SK-N-SH (cell line): ENCODE measurements at regions not wholly inside any gene's neighbourhood (a gene's known extent, or its start where the extent isn't known, plus 50 kb on each side); places are given as distances from the start of the nearest gene placed in this dataset.

ENCODE experiments used
- CTCF ChIA-PET: fragments of 300-600, 350-600 bp; formaldehyde crosslinking; extraction: SDS; loops from one replicate; lab custom pipeline; 2021; lab: Yijun Ruan, JAX
- POLR2A ChIA-PET: fragments of 350-600 bp; sonication (Branson Sonifier 250); formaldehyde crosslinking; extraction: SDS; loops from one replicate; lab custom pipeline; 2020; ENCODE audit warnings: antibody characterized with exemption, inconsistent platforms; lab: Yijun Ruan, JAX
- DNase-seq: peaks from one replicate; pipeline ENCODE4 v3.0.0; 2012
- H2AFZ ChIP-seq: fragments of 200-600 bp; sonication (generic); 2 replicates; pipeline ENCODE4 v1.8.1; 2016; ENCODE audit warnings: antibody characterized with exemption, mild to moderate bottlenecking, low read depth
- H3F3A ChIP-seq: fragments of 200-600 bp; sonication (generic); replicated peaks from 2 replicates; pipeline ENCODE3; 2016; ENCODE audit warnings: antibody characterized with exemption, mild to moderate bottlenecking; ENCODE audit not compliant: insufficient read depth
- H3K27ac ChIP-seq, 2 experiments: fragments of 200-500 bp in 1 of 2; fragments of 200-600 bp in 1 of 2; sonication (Bioruptor generic) in 1 of 2; sonication (generic), shearing (Covaris generic) in 1 of 2; 2 replicates each; pipeline versions ENCODE4 v1.5.1 to v1.6.1; 2014 to 2016; ENCODE audit warnings: low read depth in 2 of 2, inconsistent platforms in 1 of 2, low read length in 1 of 2, mild to moderate bottlenecking in 1 of 2, mixed read lengths in 1 of 2
- H3K27me3 ChIP-seq: fragments of 200-600 bp; sonication (generic), shearing (Covaris generic); 2 replicates; pipeline ENCODE4 v1.6.1; 2016; ENCODE audit warnings: mixed run types; ENCODE audit not compliant: insufficient read depth
- H3K36me3 ChIP-seq, 2 experiments: fragments of 200-500 bp in 1 of 2; fragments of 200-600 bp in 1 of 2; sonication (Bioruptor generic) in 1 of 2; sonication (generic) in 1 of 2; replicated peaks in 1 of 2; 2 replicates each; pipeline versions ENCODE3 to v1.5.1; 2014 to 2016; ENCODE audit warnings: low read length in 1 of 2, mild to moderate bottlenecking in 1 of 2; ENCODE audit not compliant: insufficient read depth in 2 of 2, control insufficient read depth in 1 of 2
- H3K4me1 ChIP-seq, 2 experiments: fragments of 200-500 bp in 1 of 2; fragments of 200-600 bp in 1 of 2; sonication (Bioruptor generic) in 1 of 2; sonication (generic), shearing (Covaris generic) in 1 of 2; 2 replicates each; pipeline versions ENCODE4 v1.5.1 to v1.6.1; 2014 to 2016; ENCODE audit warnings: low read depth in 1 of 2, low read length in 1 of 2, mixed run types in 1 of 2; ENCODE audit not compliant: insufficient read depth in 2 of 2, control insufficient read depth in 1 of 2
- H3K4me2 ChIP-seq: fragments of 200-600 bp; sonication (generic), shearing (Covaris generic); 2 replicates; pipeline ENCODE4 v1.6.1; 2017; ENCODE audit warnings: mixed run types
- H3K4me3 ChIP-seq, 2 experiments: fragments of 200-500 bp in 1 of 2; fragments of 200-600 bp in 1 of 2; sonication (Bioruptor generic) in 1 of 2; sonication (generic), shearing (Covaris generic) in 1 of 2; 2 replicates each; pipeline versions ENCODE4 v1.5.1 to v1.8.1; 2014 to 2016; ENCODE audit warnings: low read depth in 2 of 2, inconsistent platforms in 1 of 2, low read length in 1 of 2, mild to moderate bottlenecking in 1 of 2, mixed read lengths in 1 of 2, moderate library complexity in 1 of 2
- H3K79me2 ChIP-seq: fragments of 200-600 bp; sonication (generic); 2 replicates; pipeline ENCODE4 v1.8.1; 2017; ENCODE audit warnings: mild to moderate bottlenecking; ENCODE audit not compliant: insufficient read depth
- H3K9ac ChIP-seq: fragments of 200-600 bp; sonication (generic); 2 replicates; pipeline ENCODE4 v1.6.1; 2017; ENCODE audit warnings: mixed run types
- H3K9me2 ChIP-seq: fragments of 200-600 bp; sonication (generic); 2 replicates; pipeline ENCODE4 v1.6.1; 2017; ENCODE audit warnings: mixed run types
- H3K9me3 ChIP-seq: fragments of 200-600 bp; sonication (generic); 2 replicates; pipeline ENCODE4 v1.6.1; 2017; ENCODE audit warnings: mixed run types, mild to moderate bottlenecking, moderate library complexity
- H4K20me1 ChIP-seq: fragments of 200-600 bp; sonication (generic); 2 replicates; pipeline ENCODE4 v1.6.1; 2017; ENCODE audit warnings: mild to moderate bottlenecking, mixed run types; ENCODE audit not compliant: insufficient read depth
- EZH2phosphoT487 ChIP-seq: fragments of 200-600 bp; sonication (generic); IDR thresholded peaks from 2 replicates; pipeline ENCODE4 v1.6.1; 2017; ENCODE audit warnings: low read depth, mixed run types, mild to moderate bottlenecking, antibody characterized with exemption, moderate library complexity, borderline replicate concordance
- FOXJ3 ChIP-seq: sonication (generic); formaldehyde crosslinking; IDR thresholded peaks from 2 replicates; pipeline ENCODE4 v1.5.1; 2020; ENCODE audit warnings: mild to moderate bottlenecking, missing genetic modification reagents
- MEF2A ChIP-seq: IDR thresholded peaks from 2 replicates; pipeline ENCODE4 v1.4.0; 2012; ENCODE audit warnings: low read depth, borderline replicate concordance
- MXI1 ChIP-seq: IDR thresholded peaks from 2 replicates; pipeline ENCODE4 v1.6.1; 2012; ENCODE audit warnings: mild to moderate bottlenecking, low read depth, low read length, improper control_type of control experiment
- RAD21 ChIP-seq: IDR thresholded peaks from 2 replicates; pipeline ENCODE4 v1.6.1; 2012; ENCODE audit warnings: mild to moderate bottlenecking, low read length
- TEAD4 ChIP-seq: IDR thresholded peaks from 2 replicates; pipeline ENCODE4 v1.4.0; 2012; ENCODE audit warnings: mild to moderate bottlenecking, borderline replicate concordance; ENCODE audit not compliant: insufficient read depth
- USF1 ChIP-seq: IDR thresholded peaks from 2 replicates; pipeline ENCODE4 v1.4.0; 2012; ENCODE audit warnings: low read depth, borderline replicate concordance
- YY1 ChIP-seq: IDR thresholded peaks from 2 replicates; pipeline ENCODE4 v1.4.0; 2012; ENCODE audit warnings: low read depth, mild to moderate bottlenecking
- WGBS: methylation state at CpG from one replicate; pipeline ENCODE4 v1.1.6; 2017; ENCODE audit warnings: low lambda C conversion rate; 5-methylcytosine and 5-hydroxymethylcytosine counted together
- TF ChIP-seq, protein P1 (sequence below): IDR thresholded peaks from 2 replicates; pipeline ENCODE4 v1.6.1; 2012; ENCODE audit warnings: mild to moderate bottlenecking, low read depth, low read length, moderate library complexity

GRCh38 chr7:12879139-12879538, 191.7 kb downstream of the ARL4A start:
- H2AFZ ChIP-seq = no peak overlapping the region
- H3K27me3 ChIP-seq = peaks cover 19% of the 10 kb centered on the region; the same call in 1 of the 2 replicates
- H3K36me3 ChIP-seq = no peaks in the 10 kb centered on the region
- H3K9me2 ChIP-seq = no peaks in the 10 kb centered on the region
- H3F3A ChIP-seq = no peaks in the 10 kb centered on the region
- ChIA-PET CTCF (no interaction called here), POLR2A (no interaction called here)
- no peak overlapping the region for H3K4me2 ChIP-seq
- DNase-seq = no peak
- H3K4me3 ChIP-seq = no peak overlapping the region
- no peak overlapping the region for H3K27ac ChIP-seq
- H3K9ac ChIP-seq = no peak overlapping the region
- H4K20me1 ChIP-seq = no peaks in the 10 kb centered on the region
- no peaks in the 10 kb centered on the region; the same call in 1 of the 2 replicates for H3K9me3 ChIP-seq
- TF ChIP-seq RAD21 (no peak), FOXJ3 (CRISPR knock-in tag) (no peak), MXI1 (no peak), EZH2phosphoT487 (no peak), USF1 (no peak), TEAD4 (no peak)
- H3K4me1 ChIP-seq = no peaks in the 10 kb centered on the region
- H3K79me2 ChIP-seq = no peaks in the 10 kb centered on the region

DNA sequence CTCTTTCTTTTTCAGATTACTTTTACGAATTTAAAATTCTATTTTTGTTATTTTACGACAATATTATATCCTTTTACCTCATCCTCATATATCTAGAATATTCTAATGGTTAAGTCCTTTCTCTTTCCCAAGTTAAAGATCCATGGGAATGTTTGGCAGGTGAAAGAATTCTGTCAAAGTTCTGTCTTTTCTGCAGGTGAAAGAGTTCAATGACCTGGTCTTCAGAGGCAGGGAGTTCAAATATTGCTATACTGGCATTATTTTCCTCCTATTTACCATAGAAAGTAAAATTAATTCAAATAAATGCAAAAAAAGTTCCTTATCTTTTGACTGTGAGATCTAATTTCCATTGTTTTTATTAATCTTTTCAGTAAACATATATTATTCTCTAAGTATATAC, 194.3 kb downstream of the ARL4A start:
- DNase-seq = no peak
- H3K4me2 ChIP-seq = no peak overlapping the region
- no peak overlapping the region for H2AFZ ChIP-seq
- no peaks in the 10 kb centered on the region for H3K36me3 ChIP-seq
- H4K20me1 ChIP-seq = no peaks in the 10 kb centered on the region
- 18% methylated on average over 2 of the region's 2 CpGs for WGBS
- H3K27me3 ChIP-seq = peaks cover 14% of the 10 kb centered on the region; the same call in 1 of the 2 replicates
- POLR2A ChIA-PET = no interaction called here
- H3K9me2 ChIP-seq = no peaks in the 10 kb centered on the region
- H3K9ac ChIP-seq = no peak overlapping the region
- H3K9me3 ChIP-seq = no peaks in the 10 kb centered on the region
- no peaks in the 10 kb centered on the region for H3F3A ChIP-seq
- no peaks in the 10 kb centered on the region for H3K4me1 ChIP-seq
- H3K4me3 ChIP-seq = no peak overlapping the region
- TF ChIP-seq, protein P1, sequence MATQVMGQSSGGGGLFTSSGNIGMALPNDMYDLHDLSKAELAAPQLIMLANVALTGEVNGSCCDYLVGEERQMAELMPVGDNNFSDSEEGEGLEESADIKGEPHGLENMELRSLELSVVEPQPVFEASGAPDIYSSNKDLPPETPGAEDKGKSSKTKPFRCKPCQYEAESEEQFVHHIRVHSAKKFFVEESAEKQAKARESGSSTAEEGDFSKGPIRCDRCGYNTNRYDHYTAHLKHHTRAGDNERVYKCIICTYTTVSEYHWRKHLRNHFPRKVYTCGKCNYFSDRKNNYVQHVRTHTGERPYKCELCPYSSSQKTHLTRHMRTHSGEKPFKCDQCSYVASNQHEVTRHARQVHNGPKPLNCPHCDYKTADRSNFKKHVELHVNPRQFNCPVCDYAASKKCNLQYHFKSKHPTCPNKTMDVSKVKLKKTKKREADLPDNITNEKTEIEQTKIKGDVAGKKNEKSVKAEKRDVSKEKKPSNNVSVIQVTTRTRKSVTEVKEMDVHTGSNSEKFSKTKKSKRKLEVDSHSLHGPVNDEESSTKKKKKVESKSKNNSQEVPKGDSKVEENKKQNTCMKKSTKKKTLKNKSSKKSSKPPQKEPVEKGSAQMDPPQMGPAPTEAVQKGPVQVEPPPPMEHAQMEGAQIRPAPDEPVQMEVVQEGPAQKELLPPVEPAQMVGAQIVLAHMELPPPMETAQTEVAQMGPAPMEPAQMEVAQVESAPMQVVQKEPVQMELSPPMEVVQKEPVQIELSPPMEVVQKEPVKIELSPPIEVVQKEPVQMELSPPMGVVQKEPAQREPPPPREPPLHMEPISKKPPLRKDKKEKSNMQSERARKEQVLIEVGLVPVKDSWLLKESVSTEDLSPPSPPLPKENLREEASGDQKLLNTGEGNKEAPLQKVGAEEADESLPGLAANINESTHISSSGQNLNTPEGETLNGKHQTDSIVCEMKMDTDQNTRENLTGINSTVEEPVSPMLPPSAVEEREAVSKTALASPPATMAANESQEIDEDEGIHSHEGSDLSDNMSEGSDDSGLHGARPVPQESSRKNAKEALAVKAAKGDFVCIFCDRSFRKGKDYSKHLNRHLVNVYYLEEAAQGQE = no peak
- TF ChIP-seq RAD21 (no peak), MEF2A (no peak), YY1 (no peak)
- CTCF ChIA-PET = interaction anchor here (0.7 to 1.1 kb wide), 2 partner anchors 8 to 15 kb away, joined by 3 to 4 read pairs; no protein-coding TSS in a partner anchor
- no peak overlapping the region for H3K27ac ChIP-seq
- H3K79me2 ChIP-seq = no peaks in the 10 kb centered on the region
